ENCODE measurements at regions not wholly inside any gene's neighbourhood (a gene's known extent, or its start where the extent isn't known, plus 50 kb on each side); places are given as distances from the start of the nearest gene placed in this dataset.

GRCh38 chr1:25033030-25033827, 103.2 kb upstream of the RUNX3 start:
- no peak overlapping the region for H3K27ac ChIP-seq (ENCODE audit: low read depth, low read length)
- 91% methylated on average over 12 of the region's 12 CpGs for WGBS
- H3K4me3 ChIP-seq (ENCODE audit: low read length) = no peak overlapping the region
- no peak overlapping the region for H3K9ac ChIP-seq (ENCODE audit: low read depth, low read length)
- no peaks in the 10 kb centered on the region for H3K27me3 ChIP-seq (ENCODE audit: insufficient read depth, low read length)
- no peaks in the 10 kb centered on the region for H3K4me1 ChIP-seq (ENCODE audit: insufficient read depth, low read length)
- no peaks in the 10 kb centered on the region for H3K36me3 ChIP-seq (ENCODE audit: insufficient read depth, low read length)
- H3K9me3 ChIP-seq (ENCODE audit: insufficient read depth, low read depth, low read length) = no peaks in the 10 kb centered on the region

GRCh38 chr1:25031966-25032667, 102.0 kb upstream of the RUNX3 start:
- Histone ChIP-seq H3K9ac (ENCODE audit: low read depth, low read length) (no peak overlapping the region), H3K4me3 (ENCODE audit: low read length) (no peak overlapping the region), H3K27ac (ENCODE audit: low read depth, low read length) (no peak overlapping the region), H3K4me1 (ENCODE audit: insufficient read depth, low read length) (0 out of 2 replicates have a peak, but pooled peaks cover 5% of the 10 kb centered on the region), H3K36me3 (ENCODE audit: insufficient read depth, low read length) (no peaks in the 10 kb centered on the region), H3K27me3 (ENCODE audit: insufficient read depth, low read length) (no peaks in the 10 kb centered on the region), H3K9me3 (ENCODE audit: insufficient read depth, low read depth, low read length) (no peaks in the 10 kb centered on the region)
- WGBS = 90% methylated on average over 21 of the region's 21 CpGs

- H3K4me1 ChIP-seq (ENCODE audit: insufficient read depth, low read length) = peaks cover 8% of the 10 kb centered on the region; the same call in 1 of the 2 replicates
- 85% methylated on average over 8 of the region's 8 CpGs for WGBS
- H3K9ac ChIP-seq (ENCODE audit: low read depth, low read length) = no peak overlapping the region
Observed at GRCh38 chr1:25031601-25031965, 101.5 kb upstream of the RUNX3 start.

GRCh38 chr1:25030674-25031589, 100.9 kb upstream of the RUNX3 start:
- 80% methylated on average over 6 of the region's 6 CpGs for WGBS
- Histone ChIP-seq H3K9ac (ENCODE audit: low read depth, low read length) (no peak overlapping the region), H3K9me3 (ENCODE audit: insufficient read depth, low read depth, low read length) (no peaks in the 10 kb centered on the region), H3K27ac (ENCODE audit: low read depth, low read length) (no peak overlapping the region), H3K4me1 (ENCODE audit: insufficient read depth, low read length) (peaks cover 11% of the 10 kb centered on the region; the same call in 1 of the 2 replicates), H3K27me3 (ENCODE audit: insufficient read depth, low read length) (no peaks in the 10 kb centered on the region), H3K4me3 (ENCODE audit: low read length) (no peak overlapping the region), H3K36me3 (ENCODE audit: insufficient read depth, low read length) (no peaks in the 10 kb centered on the region)

More at GRCh38 chr1:25031601-25031965, 101.5 kb upstream of the RUNX3 start:
- no peaks in the 10 kb centered on the region for H3K27me3 ChIP-seq (ENCODE audit: insufficient read depth, low read length)
- H3K9me3 ChIP-seq (ENCODE audit: insufficient read depth, low read depth, low read length) = no peaks in the 10 kb centered on the region
- H3K36me3 ChIP-seq (ENCODE audit: insufficient read depth, low read length) = no peaks in the 10 kb centered on the region
- no peak overlapping the region for H3K27ac ChIP-seq (ENCODE audit: low read depth, low read length)
- H3K4me3 ChIP-seq (ENCODE audit: low read length) = no peak overlapping the region

- Histone ChIP-seq H3K36me3 (ENCODE audit: insufficient read depth, low read length) (no peaks in the 10 kb centered on the region), H3K4me3 (ENCODE audit: low read length) (no peak overlapping the region), H3K9ac (ENCODE audit: low read depth, low read length) (no peak overlapping the region), H3K4me1 (ENCODE audit: insufficient read depth, low read length) (peaks cover 11% of the 10 kb centered on the region; the same call in 1 of the 2 replicates), H3K27ac (ENCODE audit: low read depth, low read length) (no peak overlapping the region), H3K27me3 (ENCODE audit: insufficient read depth, low read length) (no peaks in the 10 kb centered on the region), H3K9me3 (ENCODE audit: insufficient read depth, low read depth, low read length) (no peaks in the 10 kb centered on the region)
- 93% methylated on average over 2 of the region's 2 CpGs for WGBS
Observed at GRCh38 chr1:25030012-25030411, 99.9 kb upstream of the RUNX3 start.

GRCh38 chr1:25028907-25029599, 99.0 kb upstream of the RUNX3 start:
- 86% methylated on average over 23 of the region's 23 CpGs for WGBS
- Histone ChIP-seq H3K36me3 (ENCODE audit: insufficient read depth, low read length) (no peaks in the 10 kb centered on the region), H3K4me1 (ENCODE audit: insufficient read depth, low read length) (peaks cover 11% of the 10 kb centered on the region; the same call in 1 of the 2 replicates), H3K4me3 (ENCODE audit: low read length) (no peak overlapping the region), H3K27ac (ENCODE audit: low read depth, low read length) (no peak overlapping the region), H3K27me3 (ENCODE audit: insufficient read depth, low read length) (no peaks in the 10 kb centered on the region), H3K9ac (ENCODE audit: low read depth, low read length) (no peak overlapping the region), H3K9me3 (ENCODE audit: insufficient read depth, low read depth, low read length) (no peaks in the 10 kb centered on the region)

- no peak overlapping the region for H3K27ac ChIP-seq (ENCODE audit: low read depth, low read length)
- no peaks in the 10 kb centered on the region for H3K9me3 ChIP-seq (ENCODE audit: insufficient read depth, low read depth, low read length)
- H3K9ac ChIP-seq (ENCODE audit: low read depth, low read length) = no peak overlapping the region
- peaks cover 11% of the 10 kb centered on the region; the same call in 1 of the 2 replicates for H3K4me1 ChIP-seq (ENCODE audit: insufficient read depth, low read length)
- H3K4me3 ChIP-seq (ENCODE audit: low read length) = no peak overlapping the region
- WGBS = 95% methylated on average over 12 of the region's 12 CpGs
- H3K27me3 ChIP-seq (ENCODE audit: insufficient read depth, low read length) = no peaks in the 10 kb centered on the region
- H3K36me3 ChIP-seq (ENCODE audit: insufficient read depth, low read length) = no peaks in the 10 kb centered on the region
Observed at GRCh38 chr1:25028587-25028906, 98.5 kb upstream of the RUNX3 start.

- Histone ChIP-seq H3K27ac (ENCODE audit: low read depth, low read length) (no peak overlapping the region), H3K4me3 (ENCODE audit: low read length) (no peak overlapping the region), H3K4me1 (ENCODE audit: insufficient read depth, low read length) (peaks cover 11% of the 10 kb centered on the region; the same call in 1 of the 2 replicates), H3K36me3 (ENCODE audit: insufficient read depth, low read length) (no peaks in the 10 kb centered on the region), H3K9me3 (ENCODE audit: insufficient read depth, low read depth, low read length) (no peaks in the 10 kb centered on the region), H3K27me3 (ENCODE audit: insufficient read depth, low read length) (no peaks in the 10 kb centered on the region), H3K9ac (ENCODE audit: low read depth, low read length) (no peak overlapping the region)
- WGBS = 93% methylated on average over 13 of the region's 13 CpGs
Observed at GRCh38 chr1:25027822-25028586, 97.9 kb upstream of the RUNX3 start.

GRCh38 chr1:25026730-25027450, 96.8 kb upstream of the RUNX3 start:
- WGBS = 41% methylated on average over 12 of the region's 12 CpGs
- Histone ChIP-seq H3K4me1 (ENCODE audit: insufficient read depth, low read length) (peaks cover 16% of the 10 kb centered on the region; the same call in 1 of the 2 replicates), H3K27ac (ENCODE audit: low read depth, low read length) (no peak overlapping the region; the same call in 1 of the 2 replicates), H3K9me3 (ENCODE audit: insufficient read depth, low read depth, low read length) (no peaks in the 10 kb centered on the region), H3K9ac (ENCODE audit: low read depth, low read length) (no peak overlapping the region), H3K4me3 (ENCODE audit: low read length) (no peak overlapping the region), H3K36me3 (ENCODE audit: insufficient read depth, low read length) (no peaks in the 10 kb centered on the region), H3K27me3 (ENCODE audit: insufficient read depth, low read length) (no peaks in the 10 kb centered on the region)
